Head of caudate nucleus (tissue), 42 donors: ENCODE measurements at regions not wholly inside any gene's neighbourhood (a gene's known extent, or its start where the extent isn't known, plus 50 kb on each side); places are given as distances from the start of the nearest gene placed in this dataset.
"Not testable (repeated sequence)": the region's sequence is repeated elsewhere in the genome, so short reads cannot be mapped to it uniquely, and the experiment has no call there.

Experiments used
- DNase-seq, 42 donors: peaks; one replicate each; pipeline versions ENCODE4 v3.0.0 to v3.0.0-alpha.2; 2020 to 2021; ENCODE audit warnings: mixed read lengths in 7 of 42
- intact Hi-C: fragments of 100-400 bp; cut with DNase I; formaldehyde crosslinking; loops from one replicate; pipeline ENCODE4 v1.15.0; 2022

DNA sequence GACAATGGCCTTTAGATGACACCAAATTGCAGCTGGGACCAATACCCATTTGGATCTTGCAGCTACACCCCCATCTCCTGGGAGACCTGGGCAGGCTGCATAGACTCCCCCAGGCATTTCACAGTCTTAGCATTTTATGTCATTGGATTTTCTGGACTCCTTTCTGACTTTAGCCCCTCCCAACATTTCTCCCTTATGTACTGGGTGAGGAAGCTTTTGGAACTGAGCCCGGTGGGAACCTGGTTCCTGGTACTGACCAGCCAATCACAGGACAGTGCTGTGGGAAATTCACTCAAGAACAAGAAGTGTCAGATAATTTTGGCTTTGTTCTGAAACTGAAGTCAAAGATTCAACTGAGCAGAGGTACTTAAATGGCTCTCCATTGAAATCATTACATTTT, 177.7 kb downstream of the ACTR3B start:
- intact Hi-C loops = no loop called here
- no peak for DNase-seq

DNA sequence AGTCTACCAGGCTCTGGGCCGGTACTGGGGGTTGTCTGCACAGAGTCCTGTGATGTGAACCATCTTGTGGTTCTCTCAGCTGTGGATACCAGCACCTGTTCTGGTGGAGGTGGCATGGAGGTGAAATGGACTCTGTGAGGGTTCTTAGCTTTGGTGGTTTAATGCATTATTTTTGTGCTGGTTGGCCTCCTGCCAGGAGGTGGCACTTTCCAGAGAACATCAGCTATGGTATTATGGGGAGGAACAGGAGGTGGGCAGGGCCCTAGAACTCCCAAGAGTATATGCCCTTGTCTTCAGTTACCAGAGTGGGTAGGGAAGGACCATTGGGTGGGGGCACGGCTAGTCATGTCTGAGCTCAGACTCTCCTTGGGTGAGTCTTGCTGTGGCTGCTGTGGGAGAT, 187.1 kb downstream of the ACTR3B start:
- DNase-seq, intact Hi-C loops: not testable (repeated sequence)

DNA sequence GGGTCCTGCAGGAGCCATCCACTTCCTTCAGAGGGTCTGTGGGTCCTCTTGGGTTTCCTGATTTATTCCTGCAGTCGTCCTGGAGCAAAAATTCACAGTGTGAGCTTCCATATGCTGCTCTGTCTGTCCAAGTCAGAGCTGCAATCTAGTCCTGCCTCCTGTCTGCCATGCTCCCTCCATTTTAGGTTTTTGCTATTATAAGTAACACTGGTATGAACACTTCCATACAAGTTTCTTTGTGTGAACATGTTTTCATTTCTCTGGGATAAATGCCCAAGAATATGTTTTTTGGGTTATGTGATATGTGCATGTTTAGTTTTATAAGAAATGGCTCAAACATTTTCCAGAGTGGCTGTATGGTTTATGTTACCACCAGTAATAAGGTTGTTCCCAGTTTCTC, 188.1 kb downstream of the ACTR3B start:
- intact Hi-C loops = no loop called here
- no peak for DNase-seq

DNA sequence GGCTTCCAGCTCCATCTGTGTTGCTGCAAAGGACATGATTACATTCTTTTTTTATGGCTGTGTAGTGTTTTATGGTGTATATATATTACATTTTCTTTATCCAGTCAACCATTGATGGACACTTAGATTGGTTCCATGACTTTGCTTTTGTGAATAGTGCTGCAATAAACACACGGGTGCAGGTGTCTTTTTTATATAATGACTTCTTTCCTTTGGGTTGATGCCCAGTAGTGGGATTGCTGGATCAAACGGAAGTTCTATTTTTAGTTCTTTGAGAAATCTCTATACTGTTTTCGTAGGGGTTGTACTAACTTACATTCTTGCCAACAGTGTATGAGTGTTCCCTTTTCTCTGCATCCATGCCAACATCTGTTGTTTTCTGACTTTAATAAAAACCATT, 189.7 kb downstream of the ACTR3B start:
- DNase-seq = no peak
- intact Hi-C loops = no loop called here

DNA sequence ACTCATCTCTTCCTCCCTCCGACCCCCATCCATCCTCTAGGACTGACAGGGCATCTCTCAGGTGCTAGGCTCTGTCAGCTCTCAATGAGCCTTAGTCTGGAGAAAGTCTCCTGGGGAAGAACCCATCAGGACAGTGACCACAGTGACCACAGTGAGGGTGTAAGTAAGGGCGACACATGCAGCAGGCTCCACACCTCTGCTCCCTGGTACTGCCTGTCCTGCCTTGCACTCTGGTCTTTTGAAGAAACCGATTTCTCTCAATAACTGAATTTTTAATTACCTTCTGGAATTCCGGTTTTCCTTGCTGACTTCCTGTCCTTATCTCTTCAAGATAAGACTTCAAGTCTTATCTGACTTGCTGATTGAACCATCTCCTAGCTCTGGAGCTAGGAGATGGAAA, 190.2 kb downstream of the ACTR3B start:
- intact Hi-C loops = no loop called here
- no peak for DNase-seq

DNA sequence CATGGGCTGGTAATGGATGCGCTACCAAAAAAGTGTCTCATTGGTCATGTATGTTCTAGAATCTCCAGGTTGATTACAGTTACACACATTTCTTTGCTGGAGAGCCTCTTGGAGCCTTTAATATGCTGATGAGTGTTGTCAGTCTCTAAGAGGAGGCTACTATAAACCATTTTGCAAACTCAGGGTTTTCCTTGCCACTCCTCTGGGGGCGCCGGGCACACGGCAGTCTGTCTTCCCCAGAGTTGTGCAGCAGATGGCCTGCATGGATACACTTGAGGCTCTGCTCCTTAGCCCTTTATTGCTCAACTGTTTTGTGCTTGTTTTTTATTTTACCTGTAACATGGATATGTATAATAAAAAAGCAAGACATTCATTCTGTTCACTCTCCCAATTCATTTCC, 196.5 kb downstream of the ACTR3B start:
- intact Hi-C loops = no loop called here
- DNase-seq = no peak

DNA sequence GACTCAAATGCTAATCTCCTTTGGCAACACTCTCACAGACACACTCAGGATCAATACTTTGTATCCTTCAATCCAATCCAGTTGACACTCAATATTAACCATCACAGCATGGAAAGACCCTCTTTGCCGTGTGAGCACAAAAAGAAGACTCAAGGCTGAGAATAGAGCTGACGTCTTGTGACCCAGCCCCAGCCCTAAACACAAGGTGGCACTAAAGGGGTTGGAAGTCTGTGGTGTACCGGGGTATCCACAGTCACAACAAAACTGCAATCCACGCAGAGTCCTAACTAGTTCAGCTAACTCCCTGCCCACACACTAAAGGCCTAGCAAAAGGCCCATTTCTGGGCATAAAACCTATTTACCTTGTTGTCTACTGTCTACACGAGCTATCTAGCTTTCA, 200.1 kb downstream of the ACTR3B start:
- intact Hi-C loops = no loop called here
- DNase-seq = no peak

DNA sequence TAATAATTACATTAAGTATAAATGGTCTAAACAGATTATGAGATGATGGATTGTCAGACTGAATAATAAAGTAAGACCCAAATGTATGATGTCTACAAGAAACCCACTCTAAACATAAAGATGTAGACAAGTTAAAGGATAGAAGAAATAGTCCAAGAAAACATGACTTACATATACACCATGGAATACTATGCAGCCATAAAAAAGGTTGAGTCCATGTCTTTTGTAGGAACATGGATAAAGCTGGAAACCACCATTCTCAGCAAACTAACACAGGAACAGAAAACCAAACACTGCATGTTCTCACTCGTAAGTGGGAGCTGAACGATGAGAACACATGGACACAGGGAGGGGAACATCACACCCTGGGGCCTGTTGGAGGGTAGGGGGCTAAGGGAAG, 202.2 kb downstream of the ACTR3B start:
- intact Hi-C loops, DNase-seq: not testable (repeated sequence)

DNA sequence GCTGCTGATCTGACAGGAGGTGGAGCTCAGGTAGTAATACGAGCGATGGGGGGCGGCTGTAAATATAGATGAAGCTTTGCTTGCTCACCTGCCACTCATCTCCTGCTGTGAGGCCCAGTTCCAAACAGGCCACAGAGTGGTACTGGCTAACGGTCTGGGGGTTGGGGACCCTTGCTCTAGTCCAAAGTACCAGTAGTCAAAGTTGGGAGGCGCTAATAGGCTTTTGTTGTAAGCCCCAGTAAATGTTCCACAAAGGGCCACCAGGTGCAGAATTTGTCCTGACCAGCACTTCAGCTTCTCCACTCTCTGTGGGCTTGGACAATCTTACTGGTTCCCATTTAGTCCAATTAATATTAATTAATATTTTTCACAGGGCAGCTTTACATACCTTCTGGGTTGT, 206.6 kb downstream of the ACTR3B start:
- intact Hi-C loops = no loop called here

DNA sequence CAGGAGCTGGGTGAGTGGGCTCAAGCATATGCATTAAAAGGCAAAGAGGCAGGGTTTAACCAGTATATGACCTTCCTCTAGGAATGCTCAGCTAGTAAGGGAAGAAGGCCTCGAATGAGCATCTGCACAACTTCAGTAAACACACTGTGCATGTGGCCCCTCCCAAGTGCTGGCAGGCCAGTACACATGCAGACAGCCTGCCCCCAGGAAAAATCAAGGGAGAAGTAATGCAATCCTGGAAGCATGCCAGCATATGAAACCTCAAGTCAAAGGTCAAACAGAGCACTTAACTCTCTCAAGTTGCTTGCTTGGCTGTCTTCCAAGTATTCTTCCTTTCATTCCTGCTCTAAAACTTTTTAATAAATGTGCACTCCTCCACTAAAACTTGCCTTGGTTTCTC, 208.4 kb downstream of the ACTR3B start:
- no peak for DNase-seq
- intact Hi-C loops = no loop called here

More for the DNA sequence above, 206.6 kb downstream of the ACTR3B start:
- no peak for DNase-seq

DNA sequence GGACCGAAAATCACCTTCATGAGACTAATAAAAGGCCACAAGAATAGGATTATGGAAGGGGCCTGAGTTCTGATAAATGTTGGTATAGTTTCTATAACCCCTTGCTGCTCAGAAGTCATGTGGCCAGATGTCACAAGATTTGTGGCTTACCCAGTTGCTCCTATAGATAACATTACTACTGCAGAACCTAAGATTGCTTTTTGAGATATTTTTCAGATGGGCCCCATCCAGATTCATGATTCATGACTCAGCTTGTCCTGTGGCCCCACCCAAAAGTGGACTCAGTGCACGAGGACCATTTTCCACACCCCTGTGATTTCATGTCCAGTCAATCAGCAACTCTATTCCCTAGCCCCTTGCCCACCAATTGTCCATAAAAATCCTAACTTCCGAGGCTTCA, 209.0 kb downstream of the ACTR3B start:
- DNase-seq = no peak
- intact Hi-C loops = no loop called here

DNA sequence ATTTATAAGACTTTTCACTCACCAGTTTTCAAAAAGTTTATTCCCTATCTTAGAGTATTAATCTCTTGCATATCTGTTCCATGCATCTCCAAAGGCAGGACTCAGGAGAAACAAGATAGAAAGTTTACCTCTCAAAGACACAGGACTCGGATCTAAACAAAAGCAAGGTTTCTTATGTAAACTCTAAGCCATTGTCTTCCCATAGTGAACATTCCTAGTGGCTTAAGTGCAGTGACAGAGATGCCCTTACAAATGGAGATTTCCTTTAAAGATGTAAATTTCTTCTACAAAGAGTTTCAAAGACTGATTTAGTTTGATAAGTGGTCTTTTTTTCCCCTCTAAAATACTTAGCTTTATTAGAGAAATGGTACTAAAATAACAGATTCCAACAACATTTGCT, 209.8 kb downstream of the ACTR3B start:
- intact Hi-C loops = no loop called here
- DNase-seq = no peak

DNA sequence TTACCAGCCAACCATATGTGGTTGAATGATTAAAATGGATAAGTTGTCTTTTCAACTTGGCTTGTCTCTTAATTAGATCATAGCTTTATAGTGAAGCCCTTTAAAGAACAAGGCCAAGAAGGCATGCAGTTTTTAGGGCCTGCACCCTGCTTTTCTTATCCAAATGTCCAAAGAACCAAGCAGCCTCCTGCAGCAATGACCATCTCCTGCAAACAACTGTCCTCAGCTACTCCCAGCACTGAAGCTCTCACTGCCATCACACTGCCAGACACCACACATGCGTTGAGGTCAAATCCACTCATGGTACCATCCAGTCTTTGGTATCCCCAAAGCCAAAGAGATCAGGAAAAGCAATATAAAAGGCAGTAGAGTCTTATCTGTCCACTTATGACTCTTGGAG, 210.3 kb downstream of the ACTR3B start:
- DNase-seq = no peak
- intact Hi-C loops = no loop called here

DNA sequence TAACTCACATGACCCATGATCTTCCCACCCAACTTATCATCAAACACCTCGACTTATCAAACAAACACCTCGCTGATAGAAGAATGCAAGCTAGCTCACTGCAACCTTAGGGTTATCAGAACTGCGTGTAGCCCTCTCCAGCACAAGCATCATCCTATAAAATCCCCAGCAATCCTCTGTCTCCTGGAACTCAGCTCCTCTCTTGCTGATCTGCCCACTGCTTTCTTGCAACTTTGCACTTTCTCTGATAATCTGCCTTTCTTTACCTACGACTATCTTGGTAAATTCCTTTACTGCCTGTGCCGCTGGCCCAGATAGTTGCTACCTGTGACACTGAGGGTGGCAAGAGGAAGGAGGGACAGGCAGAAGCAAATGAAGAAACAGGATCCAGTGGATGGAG, 210.9 kb downstream of the ACTR3B start:
- intact Hi-C loops = no loop called here
- no peak for DNase-seq

DNA sequence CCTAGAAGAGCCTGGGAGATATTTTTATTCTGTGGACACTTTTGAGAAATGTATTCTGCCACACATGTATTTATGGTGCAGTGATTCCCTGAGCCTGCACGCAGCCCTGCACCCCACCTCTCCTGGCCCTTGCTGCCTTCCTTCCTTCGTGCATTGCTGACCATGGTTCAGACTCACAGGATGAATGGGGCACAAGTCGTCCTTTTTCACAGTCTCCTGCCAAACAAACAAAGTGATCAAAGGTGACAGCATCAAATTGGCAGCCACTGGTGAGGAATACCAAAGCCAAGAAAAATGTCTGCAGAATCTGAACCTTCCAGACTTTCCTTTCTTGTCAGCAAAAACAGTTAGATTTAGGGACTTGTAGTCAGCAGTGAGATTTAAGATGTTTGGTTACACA, 215.0 kb downstream of the ACTR3B start:
- intact Hi-C loops = no loop called here
- DNase-seq = no peak

DNA sequence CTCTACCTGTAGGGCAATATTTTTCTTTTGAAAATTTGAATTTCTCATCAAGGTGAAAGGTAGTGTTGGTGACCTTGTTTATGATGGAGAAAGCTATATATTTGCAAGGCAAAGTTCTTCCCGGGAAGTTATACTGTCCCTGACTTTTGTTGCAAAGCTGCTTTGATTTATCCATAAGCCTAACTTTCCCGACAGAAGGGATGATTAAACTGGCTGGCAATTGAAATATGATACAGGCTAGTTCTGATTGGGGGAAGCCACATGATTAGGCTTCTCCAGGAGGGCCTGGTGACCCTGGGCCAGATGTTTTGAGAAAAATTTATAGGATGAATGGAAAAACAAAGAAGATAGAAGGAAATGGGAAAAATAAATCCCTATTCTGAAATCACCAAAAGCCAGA, 215.5 kb downstream of the ACTR3B start:
- intact Hi-C loops = no loop called here
- no peak for DNase-seq

DNA sequence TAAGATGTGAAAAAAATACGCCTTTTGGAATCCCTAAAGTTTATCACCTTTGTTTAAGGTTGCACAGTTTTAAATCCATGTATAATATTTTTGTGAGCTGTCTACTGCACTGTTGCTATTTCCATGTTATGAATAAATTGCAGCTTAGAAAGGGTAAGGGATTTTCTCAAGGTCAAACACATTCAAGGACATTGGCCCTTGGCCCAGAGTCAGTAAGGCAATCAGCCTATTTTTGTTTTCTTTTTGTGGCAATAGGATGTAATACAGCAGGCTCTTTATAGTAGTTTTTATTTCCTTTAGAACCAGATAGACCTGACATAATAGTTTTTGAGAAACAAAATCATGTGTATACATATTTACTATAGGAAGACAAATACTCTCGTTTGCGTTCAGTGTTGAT, 219.8 kb downstream of the ACTR3B start:
- no peak for DNase-seq
- intact Hi-C loops = no loop called here

DNA sequence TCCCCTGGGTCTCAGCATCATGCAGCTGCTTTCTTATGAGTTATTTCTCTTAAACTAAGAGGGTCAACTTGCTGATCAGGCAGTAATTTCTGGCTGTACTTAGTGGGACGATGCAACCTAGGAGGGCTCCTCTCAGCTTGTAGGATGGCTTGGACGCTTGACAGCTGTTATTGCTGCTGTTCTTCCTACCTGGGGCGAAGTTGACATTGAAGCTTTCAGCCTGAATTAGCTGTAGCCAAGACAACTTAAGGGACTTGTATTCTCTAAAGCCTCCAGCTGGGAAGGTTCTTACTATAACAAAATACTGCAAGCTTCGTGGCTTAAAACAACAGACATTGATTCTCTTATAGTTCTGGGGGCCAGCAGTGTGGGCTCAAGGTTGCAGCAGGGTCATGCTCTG, 224.9 kb downstream of the ACTR3B start:
- intact Hi-C loops = no loop called here
- DNase-seq = no peak

DNA sequence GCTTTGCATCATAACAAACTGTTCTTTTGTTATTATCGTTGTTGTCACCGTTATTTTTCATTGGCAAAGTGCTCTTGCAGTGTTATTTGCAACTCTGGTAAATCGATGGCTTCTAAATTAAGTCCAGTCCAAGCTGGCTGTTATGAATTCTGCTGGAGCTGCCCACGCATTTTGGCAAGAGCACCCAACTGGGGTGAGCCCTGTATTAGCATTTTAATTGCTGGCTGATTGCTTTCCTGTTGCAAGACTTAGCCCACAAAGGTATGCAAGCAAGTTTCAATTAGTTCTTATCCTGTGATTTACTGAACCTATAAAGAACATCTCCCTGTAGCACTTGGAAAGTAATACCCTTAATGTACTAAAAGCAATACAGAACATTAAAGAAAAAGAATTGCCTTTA, 226.8 kb downstream of the ACTR3B start:
- intact Hi-C loops = no loop called here
- peak in 1 of 42 donors; percentile 6 for DNase-seq

DNA sequence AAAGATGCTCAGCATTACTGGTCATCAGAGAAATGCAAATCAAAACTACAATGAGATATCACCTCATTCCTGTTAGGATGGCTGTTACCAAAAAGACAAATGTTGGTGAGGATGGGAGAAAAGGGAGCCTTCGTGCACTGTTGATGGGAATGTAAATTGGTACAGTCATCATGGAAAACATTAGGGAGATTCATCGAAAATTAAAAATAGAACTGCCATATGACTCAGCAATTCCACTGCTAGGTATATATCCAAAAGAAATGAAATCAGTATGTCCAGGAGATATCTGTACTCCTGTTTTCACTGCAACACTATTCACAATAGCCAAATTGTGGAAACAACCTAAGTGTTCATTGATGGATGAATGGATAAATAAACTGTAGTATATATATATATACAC, 228.1 kb downstream of the ACTR3B start:
- intact Hi-C loops = no loop called here
- DNase-seq = no peak

DNA sequence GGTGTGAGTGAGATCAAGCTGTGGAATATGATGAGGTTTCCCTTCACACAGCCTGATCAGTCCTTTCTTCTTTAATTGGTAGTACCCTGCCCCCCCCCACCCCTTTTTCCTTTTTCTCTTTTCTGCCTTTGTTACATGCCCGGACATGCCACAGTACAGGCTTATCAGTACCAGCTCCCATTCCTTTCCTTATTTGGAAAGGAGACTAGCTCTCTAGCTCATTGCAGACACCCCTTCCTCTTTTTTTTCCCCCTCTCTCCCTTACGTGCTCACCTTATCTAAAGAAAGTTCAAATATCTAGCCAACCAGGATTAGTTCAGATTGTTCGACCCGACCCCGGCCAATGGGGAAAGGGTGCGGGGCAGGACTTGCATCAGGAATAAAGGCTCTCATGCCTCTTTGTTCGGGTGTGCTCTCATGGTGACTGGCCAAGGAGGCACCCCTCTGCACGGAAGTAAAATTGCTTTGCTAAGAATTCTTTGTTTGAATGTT, 230.4 kb downstream of the ACTR3B start:
- intact Hi-C loops = no loop called here
- DNase-seq = no peak

DNA sequence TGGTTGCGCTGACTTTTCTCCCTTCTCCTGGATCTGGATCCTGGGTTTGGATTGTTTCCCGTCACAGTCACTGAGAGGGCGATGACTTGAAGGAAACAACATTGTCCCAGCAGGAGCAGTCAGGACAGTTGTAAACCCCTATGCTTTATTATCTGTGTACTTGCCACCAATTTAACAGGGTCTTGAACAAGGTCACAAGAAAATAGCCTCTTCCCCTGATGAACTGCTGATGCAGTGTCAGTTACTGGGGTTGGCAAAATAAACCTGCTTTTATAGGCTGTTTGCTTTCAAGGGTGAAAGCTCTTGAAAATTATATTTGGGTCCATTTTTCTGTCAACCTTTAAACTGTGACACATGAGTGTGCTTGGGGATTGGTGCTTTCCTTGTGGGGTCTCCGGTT, 238.9 kb downstream of the ACTR3B start:
- no peak for DNase-seq
- intact Hi-C loops = no loop called here
